Tibial nerve (tissue), 4 donors: ENCODE measurements at regions not wholly inside any gene's neighbourhood (a gene's known extent, or its start where the extent isn't known, plus 50 kb on each side); places are given as distances from the start of the nearest gene placed in this dataset.

ENCODE experiments used
- DNase-seq, 2 donors: peaks; one replicate each; pipeline ENCODE4 v3.0.0-alpha.2; 2019; ENCODE audit warnings: low spot score in 2 of 2
- H3K27ac ChIP-seq, 4 donors: fragments of 200-600 bp; sonication (generic) in 3 of 4; one replicate each; pipeline ENCODE4 v1.5.1; 2017 to 2019; ENCODE audit warnings: mild to moderate bottlenecking in 1 of 4
- H3K27me3 ChIP-seq, 2 donors: fragments of 200-600 bp; sonication (generic) in 1 of 2; one replicate each; pipeline versions ENCODE4 v1.5.1 to v1.6.0; 2017 to 2019
- H3K36me3 ChIP-seq, 3 donors: fragments of 200-600 bp; sonication (generic); one replicate each; pipeline ENCODE4 v1.5.1; 2018 to 2019
- H3K4me1 ChIP-seq, 4 donors: fragments of 200-600 bp; sonication (generic) in 3 of 4; one replicate each; pipeline ENCODE4 v1.5.1; 2017 to 2019
- H3K4me3 ChIP-seq, 4 donors: fragments of 200-600 bp; sonication (generic) in 3 of 4; one replicate each; pipeline ENCODE4 v1.5.1; 2017 to 2019; ENCODE audit warnings: mild to moderate bottlenecking in 1 of 4, moderate library complexity in 1 of 4
- H3K9me3 ChIP-seq, 4 donors: fragments of 200-600 bp; sonication (generic) in 3 of 4; one replicate each; pipeline ENCODE4 v1.5.1; 2017 to 2019
- EP300 ChIP-seq, 2 donors: sonication (generic); formaldehyde crosslinking; IDR thresholded peaks; one replicate each; pipeline ENCODE4 v1.6.1; 2017; ENCODE audit warnings: antibody characterized with exemption in 2 of 2, mild to moderate bottlenecking in 1 of 2
- POLR2A ChIP-seq, 2 donors: fragments of 450-650 bp; IDR thresholded peaks; one replicate each; pipeline ENCODE4 v1.6.1; 2017; ENCODE audit warnings: antibody characterized with exemption in 2 of 2, mild to moderate bottlenecking in 2 of 2, moderate library complexity in 2 of 2
- WGBS, 2 donors: methylation state at CpG; one replicate each; pipeline ENCODE4 v1.1.5; 2018; 5-methylcytosine and 5-hydroxymethylcytosine counted together
- TF ChIP-seq, protein P1 (sequence below), 5 experiments: fragments of 200-600 bp in 3 of 5; fragments of 450-650 bp in 2 of 5; sonication (generic) in 3 of 5; IDR thresholded peaks; one replicate each; pipeline ENCODE4 v1.5.1; 2016 to 2019; ENCODE audit warnings: antibody characterized with exemption in 5 of 5, mild to moderate bottlenecking in 3 of 5, moderate library complexity in 2 of 5

DNA sequence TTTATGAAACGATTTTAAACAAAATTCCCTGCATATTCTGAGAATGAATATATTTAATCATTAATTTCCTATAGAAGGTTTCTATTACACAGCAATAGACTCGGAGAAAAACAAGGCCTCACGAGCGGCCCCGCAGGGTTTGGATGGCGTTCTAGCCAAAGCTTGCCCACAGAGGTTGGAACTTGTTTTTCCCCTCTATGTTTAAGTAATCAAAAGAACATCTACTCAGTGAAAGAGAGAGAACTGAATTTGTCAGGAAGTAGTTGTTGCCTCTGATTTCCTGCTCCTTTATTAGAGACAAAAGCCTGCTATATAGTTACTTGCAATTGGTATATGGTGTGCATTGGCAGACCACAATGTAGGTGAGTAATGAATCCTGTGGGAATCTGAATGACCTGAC is 82.1 kb upstream of the HEY2 start:
- WGBS, 2 donors, result 85 to 88% methylated on average over 6 of the region's 6 CpGs
- no peak for DNase-seq
- H3K4me3 ChIP-seq, result no peak overlapping the region
- H3K4me1 ChIP-seq, result no peaks in the 10 kb centered on the region
- no peak overlapping the region for H3K27ac ChIP-seq
- H3K27me3 ChIP-seq, result no peaks in the 10 kb centered on the region
- no peak for TF ChIP-seq EP300 (IDR thresholded peaks at IDR 0.05)
- TF ChIP-seq, protein P1, sequence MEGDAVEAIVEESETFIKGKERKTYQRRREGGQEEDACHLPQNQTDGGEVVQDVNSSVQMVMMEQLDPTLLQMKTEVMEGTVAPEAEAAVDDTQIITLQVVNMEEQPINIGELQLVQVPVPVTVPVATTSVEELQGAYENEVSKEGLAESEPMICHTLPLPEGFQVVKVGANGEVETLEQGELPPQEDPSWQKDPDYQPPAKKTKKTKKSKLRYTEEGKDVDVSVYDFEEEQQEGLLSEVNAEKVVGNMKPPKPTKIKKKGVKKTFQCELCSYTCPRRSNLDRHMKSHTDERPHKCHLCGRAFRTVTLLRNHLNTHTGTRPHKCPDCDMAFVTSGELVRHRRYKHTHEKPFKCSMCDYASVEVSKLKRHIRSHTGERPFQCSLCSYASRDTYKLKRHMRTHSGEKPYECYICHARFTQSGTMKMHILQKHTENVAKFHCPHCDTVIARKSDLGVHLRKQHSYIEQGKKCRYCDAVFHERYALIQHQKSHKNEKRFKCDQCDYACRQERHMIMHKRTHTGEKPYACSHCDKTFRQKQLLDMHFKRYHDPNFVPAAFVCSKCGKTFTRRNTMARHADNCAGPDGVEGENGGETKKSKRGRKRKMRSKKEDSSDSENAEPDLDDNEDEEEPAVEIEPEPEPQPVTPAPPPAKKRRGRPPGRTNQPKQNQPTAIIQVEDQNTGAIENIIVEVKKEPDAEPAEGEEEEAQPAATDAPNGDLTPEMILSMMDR (IDR thresholded peaks at IDR 0.05), result no peak
- TF ChIP-seq POLR2A (IDR thresholded peaks at IDR 0.05), result no peak
- no peaks in the 10 kb centered on the region for H3K36me3 ChIP-seq
- no peaks in the 10 kb centered on the region for H3K9me3 ChIP-seq

DNA sequence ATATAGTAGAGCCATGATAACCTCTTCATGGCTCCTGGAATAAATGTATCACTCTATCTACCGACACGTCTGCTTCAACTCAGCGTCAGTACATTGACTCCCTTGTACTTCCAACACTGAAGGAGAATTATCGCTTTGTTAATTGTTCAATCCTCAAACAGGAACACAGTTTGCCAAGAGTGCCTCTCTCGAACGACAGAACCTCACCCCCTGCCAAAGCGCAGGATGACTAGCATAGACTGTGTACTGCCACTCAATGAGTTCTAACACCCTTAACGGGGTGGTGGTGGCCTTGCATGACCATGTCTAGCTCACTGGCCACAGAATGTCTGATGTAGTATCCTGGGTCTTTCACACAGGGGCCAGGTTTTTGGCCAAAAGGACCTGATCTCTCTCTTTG is 81.4 kb upstream of the HEY2 start:
- no peaks in the 10 kb centered on the region for H3K27me3 ChIP-seq
- H3K9me3 ChIP-seq, result no peaks in the 10 kb centered on the region
- WGBS, 2 donors, result 61 to 71% methylated on average over 8 of the region's 8 CpGs
- no peak for DNase-seq
- no peak overlapping the region for H3K27ac ChIP-seq
- TF ChIP-seq, protein P1 (IDR thresholded peaks at IDR 0.05), result no peak
- TF ChIP-seq EP300 (IDR thresholded peaks at IDR 0.05) (no peak), POLR2A (IDR thresholded peaks at IDR 0.05) (no peak)
- H3K4me1 ChIP-seq, result no peaks in the 10 kb centered on the region
- H3K4me3 ChIP-seq, result no peak overlapping the region
- H3K36me3 ChIP-seq, result no peaks in the 10 kb centered on the region

DNA sequence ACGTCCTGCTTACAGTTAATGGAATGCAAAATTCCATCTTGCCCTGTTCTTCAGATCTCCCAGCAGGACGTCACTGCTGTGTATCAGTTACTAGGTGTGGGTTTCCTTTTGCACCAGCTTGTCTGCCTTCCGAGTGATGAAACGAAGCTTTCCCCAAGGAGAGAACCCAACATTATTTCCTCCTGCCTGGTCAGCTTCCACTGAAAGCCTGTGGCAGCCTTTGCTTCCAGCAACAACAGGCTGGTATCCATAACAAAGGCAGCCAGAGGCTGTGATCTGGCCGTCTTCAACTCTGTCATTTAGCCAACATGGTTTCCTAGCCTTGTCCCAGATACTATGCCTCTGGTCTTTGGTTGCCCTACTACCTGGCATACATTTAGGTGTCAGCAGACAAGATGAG is 78.9 kb upstream of the HEY2 start:
- H3K9me3 ChIP-seq, result no peaks in the 10 kb centered on the region
- WGBS, 2 donors, result 35 to 55% methylated on average over 5 of the region's 5 CpGs
- no peaks in the 10 kb centered on the region for H3K27me3 ChIP-seq
- no peak overlapping the region for H3K27ac ChIP-seq
- no peaks in the 10 kb centered on the region for H3K36me3 ChIP-seq
- no peak overlapping the region for H3K4me3 ChIP-seq
- DNase-seq, result no peak
- peaks cover 0 to 4% (median 0%) of the 10 kb centered on the region in 4 donors for H3K4me1 ChIP-seq
- TF ChIP-seq POLR2A (IDR thresholded peaks at IDR 0.05) (no peak), EP300 (IDR thresholded peaks at IDR 0.05) (no peak)
- TF ChIP-seq, protein P1 (IDR thresholded peaks at IDR 0.05), result no peak

DNA sequence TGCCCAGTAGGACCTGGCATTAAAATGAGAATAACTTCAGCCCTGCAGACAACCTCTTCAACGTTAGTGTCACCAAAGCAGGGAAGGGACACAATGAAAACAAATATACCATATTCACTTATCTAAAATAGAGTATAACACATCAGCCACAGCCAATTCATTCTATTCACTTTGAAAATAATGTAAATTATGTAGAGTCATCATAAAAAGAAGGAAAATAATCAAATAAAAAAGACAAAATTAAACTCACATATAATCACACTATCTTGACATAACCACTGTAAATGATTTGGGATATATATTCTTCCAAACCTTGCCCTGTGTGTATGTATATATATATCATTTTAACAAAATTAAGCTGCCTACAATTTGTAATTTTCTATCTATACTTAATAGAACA is 78.1 kb upstream of the HEY2 start:
- no peaks in the 10 kb centered on the region for H3K36me3 ChIP-seq
- 66 to 70% methylated on average over 1 of the region's 1 CpG for WGBS, 2 donors
- no peak for DNase-seq
- H3K9me3 ChIP-seq, result no peaks in the 10 kb centered on the region
- TF ChIP-seq POLR2A (IDR thresholded peaks at IDR 0.05) (no peak), EP300 (IDR thresholded peaks at IDR 0.05) (no peak)
- TF ChIP-seq, protein P1 (IDR thresholded peaks at IDR 0.05), result no peak
- H3K27me3 ChIP-seq, result no peaks in the 10 kb centered on the region
- H3K4me3 ChIP-seq, result no peak overlapping the region
- peaks cover 0 to 6% (median 0%) of the 10 kb centered on the region in 4 donors for H3K4me1 ChIP-seq
- no peak overlapping the region for H3K27ac ChIP-seq

DNA sequence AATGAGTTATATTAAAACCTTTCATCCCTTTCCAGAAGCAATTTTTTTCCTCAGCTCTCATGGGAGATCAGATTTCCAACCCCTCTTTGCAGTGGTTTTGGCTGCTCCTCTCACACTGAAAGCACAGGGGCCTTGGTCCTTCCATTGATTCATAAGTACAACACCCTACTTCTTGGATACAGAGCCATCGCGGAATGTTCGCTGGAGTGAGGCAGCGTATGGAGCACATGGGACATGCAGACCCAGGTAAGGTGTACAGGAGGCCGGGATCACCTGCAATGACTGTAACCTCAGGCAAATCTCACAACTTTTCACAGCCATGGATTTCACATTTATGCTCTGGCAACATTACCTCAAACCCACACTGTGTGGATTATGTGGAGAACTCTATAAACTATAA is 75.2 kb upstream of the HEY2 start:
- Histone ChIP-seq H3K9me3 (no peaks in the 10 kb centered on the region), H3K36me3 (no peaks in the 10 kb centered on the region), H3K4me1 (peaks cover 0 to 6% (median 0%) of the 10 kb centered on the region in 4 donors), H3K27ac (no peak overlapping the region), H3K4me3 (no peak overlapping the region), H3K27me3 (no peaks in the 10 kb centered on the region)
- DNase-seq, result no peak
- no peak for TF ChIP-seq EP300 (IDR thresholded peaks at IDR 0.05)
- TF ChIP-seq, protein P1 (IDR thresholded peaks at IDR 0.05), result no peak
- TF ChIP-seq POLR2A (IDR thresholded peaks at IDR 0.05), result no peak
- 78 to 86% methylated on average over 5 of the region's 5 CpGs for WGBS, 2 donors
